ENCODE measurements at regions not wholly inside any gene's neighbourhood (a gene's known extent, or its start where the extent isn't known, plus 50 kb on each side); places are given as distances from the start of the nearest gene placed in this dataset.

GRCh38 chr9:95754533-95755420 lies 120.7 kb upstream of the ERCC6L2 start:
- Histone ChIP-seq H3K36me3 (replicated peaks in 1 of 2; ENCODE audit: control insufficient read depth in 1 of 2, insufficient read depth in 2 of 2, low read length in 2 of 2) (no peaks in the 10 kb centered on the region), H3K9me3 (ENCODE audit: low read length) (no peaks in the 10 kb centered on the region), H2AFZ (ENCODE audit: low read length) (no peak overlapping the region), H4K20me1 (ENCODE audit: insufficient read depth, low read length) (no peaks in the 10 kb centered on the region), H3K79me2 (ENCODE audit: insufficient read depth, low read length) (no peaks in the 10 kb centered on the region), H3K9ac (ENCODE audit: insufficient read depth, low read depth, low read length) (no peak overlapping the region), H3K27me3 (ENCODE audit: control insufficient read depth in 1 of 2, insufficient read depth in 2 of 2, low read length in 2 of 2) (peaks cover 0 to 3% of the 10 kb centered on the region in 2 experiments; a peak in 1 of 5 replicates), H3K4me1 (ENCODE audit: insufficient read depth, low read length) (peaks cover 45% of the 10 kb centered on the region), H3K27ac (ENCODE audit: extremely low read length, insufficient read depth, low read length) (no peak overlapping the region), H3K4me2 (ENCODE audit: low read depth, low read length) (peak overlapping the region; percentile 83; the same call in 1 of the 2 replicates), H3K4me3 (replicated peaks in 1 of 3; ENCODE audit: insufficient read depth in 1 of 3, low read depth in 2 of 3, low read length in 3 of 3) (no peak overlapping the region)
- TF ChIP-seq, protein P1, sequence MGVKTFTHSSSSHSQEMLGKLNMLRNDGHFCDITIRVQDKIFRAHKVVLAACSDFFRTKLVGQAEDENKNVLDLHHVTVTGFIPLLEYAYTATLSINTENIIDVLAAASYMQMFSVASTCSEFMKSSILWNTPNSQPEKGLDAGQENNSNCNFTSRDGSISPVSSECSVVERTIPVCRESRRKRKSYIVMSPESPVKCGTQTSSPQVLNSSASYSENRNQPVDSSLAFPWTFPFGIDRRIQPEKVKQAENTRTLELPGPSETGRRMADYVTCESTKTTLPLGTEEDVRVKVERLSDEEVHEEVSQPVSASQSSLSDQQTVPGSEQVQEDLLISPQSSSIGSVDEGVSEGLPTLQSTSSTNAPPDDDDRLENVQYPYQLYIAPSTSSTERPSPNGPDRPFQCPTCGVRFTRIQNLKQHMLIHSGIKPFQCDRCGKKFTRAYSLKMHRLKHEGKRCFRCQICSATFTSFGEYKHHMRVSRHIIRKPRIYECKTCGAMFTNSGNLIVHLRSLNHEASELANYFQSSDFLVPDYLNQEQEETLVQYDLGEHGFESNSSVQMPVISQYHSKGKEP (CRISPR knock-in tag; IDR thresholded peaks at IDR 0.05), result no peak
- TF ChIP-seq NCOA5 (CRISPR knock-in tag; IDR thresholded peaks at IDR 0.05) (no peak), HOXA9 (CRISPR knock-in tag; IDR thresholded peaks at IDR 0.05; ENCODE audit: borderline replicate concordance) (no peak), MLXIP (CRISPR knock-in tag; IDR thresholded peaks at IDR 0.05; ENCODE audit: borderline replicate concordance) (no peak), SMYD3 (CRISPR knock-in tag; IDR thresholded peaks at IDR 0.05) (no peak), HMGA1 (CRISPR knock-in tag; conservative IDR thresholded peaks at IDR 0.05) (no peak), AHR (CRISPR knock-in tag; IDR thresholded peaks at IDR 0.05) (no peak), KLF9 (CRISPR knock-in tag; IDR thresholded peaks at IDR 0.05; ENCODE audit: low read depth) (no peak), ATRX (CRISPR knock-in tag; IDR thresholded peaks at IDR 0.05; ENCODE audit: borderline replicate concordance) (no peak)
- TF ChIP-seq, protein P2, sequence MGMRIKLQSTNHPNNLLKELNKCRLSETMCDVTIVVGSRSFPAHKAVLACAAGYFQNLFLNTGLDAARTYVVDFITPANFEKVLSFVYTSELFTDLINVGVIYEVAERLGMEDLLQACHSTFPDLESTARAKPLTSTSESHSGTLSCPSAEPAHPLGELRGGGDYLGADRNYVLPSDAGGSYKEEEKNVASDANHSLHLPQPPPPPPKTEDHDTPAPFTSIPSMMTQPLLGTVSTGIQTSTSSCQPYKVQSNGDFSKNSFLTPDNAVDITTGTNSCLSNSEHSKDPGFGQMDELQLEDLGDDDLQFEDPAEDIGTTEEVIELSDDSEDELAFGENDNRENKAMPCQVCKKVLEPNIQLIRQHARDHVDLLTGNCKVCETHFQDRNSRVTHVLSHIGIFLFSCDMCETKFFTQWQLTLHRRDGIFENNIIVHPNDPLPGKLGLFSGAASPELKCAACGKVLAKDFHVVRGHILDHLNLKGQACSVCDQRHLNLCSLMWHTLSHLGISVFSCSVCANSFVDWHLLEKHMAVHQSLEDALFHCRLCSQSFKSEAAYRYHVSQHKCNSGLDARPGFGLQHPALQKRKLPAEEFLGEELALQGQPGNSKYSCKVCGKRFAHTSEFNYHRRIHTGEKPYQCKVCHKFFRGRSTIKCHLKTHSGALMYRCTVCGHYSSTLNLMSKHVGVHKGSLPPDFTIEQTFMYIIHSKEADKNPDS (CRISPR knock-in tag; IDR thresholded peaks at IDR 0.05), result no peak
- TF ChIP-seq, protein P3, sequence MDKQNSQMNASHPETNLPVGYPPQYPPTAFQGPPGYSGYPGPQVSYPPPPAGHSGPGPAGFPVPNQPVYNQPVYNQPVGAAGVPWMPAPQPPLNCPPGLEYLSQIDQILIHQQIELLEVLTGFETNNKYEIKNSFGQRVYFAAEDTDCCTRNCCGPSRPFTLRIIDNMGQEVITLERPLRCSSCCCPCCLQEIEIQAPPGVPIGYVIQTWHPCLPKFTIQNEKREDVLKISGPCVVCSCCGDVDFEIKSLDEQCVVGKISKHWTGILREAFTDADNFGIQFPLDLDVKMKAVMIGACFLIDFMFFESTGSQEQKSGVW (CRISPR knock-in tag; IDR thresholded peaks at IDR 0.05; ENCODE audit: borderline replicate concordance), result no peak
- ATAC-seq (no peak), DNase-seq (ENCODE audit: low spot score) (no peak), FAIRE-seq (no peak)
- 60% methylated on average over 13 of the region's 15 CpGs for WGBS (ENCODE audit: low lambda C conversion rate)
- ChIA-PET POLR2A (interaction anchor here (2.6 kb wide), 1 partner anchor 121 kb away, joined by 7 read pairs; the partner anchor contains the start of gene ERCC6L2), CTCF (ENCODE audit: low intra/inter-chr PET ratio, low total read pairs) (no interaction called here)
- in situ Hi-C loops (cut with HindIII; ENCODE audit: extremely low pct_ligation_motif_present, low pct_unique_long_range_greater_than_20kb) (no loop called here), intact Hi-C loops (cut with micrococcal nuclease; ENCODE audit: unreplicated experiment) (no loop called here)
- no TSS peak for BruUV-seq (replicated peaks)

Measured in HepG2 (cell line).